ENCODE measurements at regions not wholly inside any gene's neighbourhood (a gene's known extent, or its start where the extent isn't known, plus 50 kb on each side); places are given as distances from the start of the nearest gene placed in this dataset.

DNA sequence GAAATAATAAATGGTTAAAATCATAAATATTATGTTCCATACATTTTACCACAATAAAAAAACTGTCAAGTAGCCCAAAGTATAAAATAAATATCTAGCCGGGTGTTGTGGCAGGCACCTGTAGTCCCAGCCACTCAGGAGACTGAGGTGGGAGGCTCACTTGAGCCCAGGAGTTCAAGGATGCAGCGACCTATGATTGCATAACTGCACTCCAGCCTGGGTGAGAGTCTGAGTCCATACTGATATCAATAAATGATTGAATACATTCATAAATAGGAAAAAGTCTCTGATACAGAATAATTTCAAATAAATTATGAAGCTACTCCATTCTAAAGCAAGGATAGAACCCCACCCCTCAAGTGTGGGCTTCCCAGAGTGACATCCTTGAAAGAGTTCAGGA is 68.5 kb upstream of the GATA2 start:
- TF ChIP-seq RNF219 (CRISPR knock-in tag; IDR thresholded peaks at IDR 0.05) = no peak
- TF ChIP-seq ZNF589 (CRISPR knock-in tag; conservative IDR thresholded peaks at IDR 0.05) = no peak
- TF ChIP-seq TFE3 (CRISPR knock-in tag; IDR thresholded peaks at IDR 0.05) = no peak
- TF ChIP-seq YY1 (IDR thresholded peaks at IDR 0.05; ENCODE audit: insufficient read depth, insufficient replicate concordance, low read depth, low read length) = no peak
- TF ChIP-seq KLF16 (CRISPR knock-in tag; IDR thresholded peaks at IDR 0.05) = no peak
- TF ChIP-seq PRDM4 (CRISPR knock-in tag; IDR thresholded peaks at IDR 0.05; ENCODE audit: borderline replicate concordance) = no peak
- TF ChIP-seq EZH2 (conservative IDR thresholded peaks at IDR 0.05; ENCODE audit: low read depth, low read length) = no peak
- no peak for TF ChIP-seq NBN (conservative IDR thresholded peaks at IDR 0.05)
- TF ChIP-seq ZNF251 (CRISPR knock-in tag; IDR thresholded peaks at IDR 0.05) = no peak
- no peak for TF ChIP-seq ZNF335 (CRISPR knock-in tag; IDR thresholded peaks at IDR 0.05)
- TF ChIP-seq SUZ12 (IDR thresholded peaks at IDR 0.05; ENCODE audit: low read depth, low read length) = no peak
- no peak for TF ChIP-seq MIXL1 (CRISPR knock-in tag; IDR thresholded peaks at IDR 0.05)
- no peak for TF ChIP-seq TBL1XR1 (IDR thresholded peaks at IDR 0.05; ENCODE audit: borderline replicate concordance, low read length, partially characterized antibody)
- TF ChIP-seq SKI (IDR thresholded peaks at IDR 0.05; ENCODE audit: partially characterized antibody) = no peak
